Colonic mucosa (tissue), 4 donors: ENCODE measurements at regions not wholly inside any gene's neighbourhood (a gene's known extent, or its start where the extent isn't known, plus 50 kb on each side); places are given as distances from the start of the nearest gene placed in this dataset.

Experiments used
- DNase-seq: peaks from one replicate; pipeline ENCODE4 v3.0.0-alpha.2; 2020
- H3K27ac ChIP-seq: fragments of 200-600 bp; one replicate; pipeline ENCODE4 v1.8.0; 2021
- H3K27me3 ChIP-seq: fragments of 200-600 bp; one replicate; pipeline ENCODE4 v1.8.0; 2021
- H3K36me3 ChIP-seq: fragments of 200-600 bp; one replicate; pipeline ENCODE4 v1.8.0; 2021
- H3K4me1 ChIP-seq: fragments of 200-600 bp; one replicate; pipeline ENCODE4 v1.8.0; 2021; ENCODE audit warnings: mild to moderate bottlenecking
- H3K4me3 ChIP-seq: fragments of 200-600 bp; one replicate; pipeline ENCODE4 v1.8.0; 2021
- H3K9ac ChIP-seq, 2 donors: one replicate each; pipeline ENCODE4 v1.7.0; 2013; ENCODE audit warnings: control low read depth in 2 of 2, low read depth in 2 of 2, low read length in 2 of 2
- H3K9me3 ChIP-seq: fragments of 200-600 bp; one replicate; pipeline ENCODE4 v1.8.0; 2021
- CTCF ChIP-seq: fragments of 200-600 bp; IDR thresholded peaks from one replicate; pipeline ENCODE4 v1.8.0; 2022; ENCODE audit warnings: antibody characterized with exemption, mild to moderate bottlenecking
- intact Hi-C: fragments of 100-400 bp; cut with DNase I; formaldehyde crosslinking; loops from one replicate; pipeline ENCODE4 v1.14.1; 2022
- donor health status: healthy.
- donor health status: DM: no; HTN: no; CAD: no.
- donor health status: DM: no; HTN: no; CAD: no.

GRCh38 chr6:9417400-9417799 lies 982.1 kb upstream of the SLC35B3 start:
- Histone ChIP-seq H3K4me1 (no peaks in the 10 kb centered on the region), H3K27me3 (no peaks in the 10 kb centered on the region), H3K9me3 (no peaks in the 10 kb centered on the region), H3K9ac (no peak overlapping the region), H3K27ac (no peak overlapping the region), H3K4me3 (no peak overlapping the region), H3K36me3 (no peaks in the 10 kb centered on the region)
- intact Hi-C loops = no loop called here
- TF ChIP-seq CTCF = no peak
- DNase-seq = no peak

- TF ChIP-seq CTCF = peak; percentile 48
- intact Hi-C loops = loop anchor here (5.0 kb wide), 1 partner anchor 431 kb away; no protein-coding TSS in a partner anchor
- Histone ChIP-seq H3K27me3 (no peaks in the 10 kb centered on the region), H3K4me3 (no peak overlapping the region), H3K9ac (no peak overlapping the region), H3K9me3 (no peaks in the 10 kb centered on the region), H3K4me1 (no peaks in the 10 kb centered on the region), H3K27ac (no peak overlapping the region), H3K36me3 (no peaks in the 10 kb centered on the region)
- peak; percentile 24 for DNase-seq
Observed at GRCh38 chr6:9412951-9413559, 977.7 kb upstream of the SLC35B3 start.

GRCh38 chr6:9409126-9409525 lies 973.8 kb upstream of the SLC35B3 start:
- DNase-seq = no peak
- Histone ChIP-seq H3K9ac (no peak overlapping the region), H3K27me3 (no peaks in the 10 kb centered on the region), H3K4me1 (no peaks in the 10 kb centered on the region), H3K27ac (no peak overlapping the region), H3K4me3 (no peak overlapping the region), H3K36me3 (no peaks in the 10 kb centered on the region), H3K9me3 (no peaks in the 10 kb centered on the region)
- intact Hi-C loops = no loop called here
- TF ChIP-seq CTCF = no peak

GRCh38 chr6:9408402-9409117 lies 973.2 kb upstream of the SLC35B3 start:
- no peak for TF ChIP-seq CTCF

GRCh38 chr6:9405825-9406224 lies 970.5 kb upstream of the SLC35B3 start:
- Histone ChIP-seq H3K4me3 (no peak overlapping the region), H3K9ac (no peak overlapping the region), H3K4me1 (no peaks in the 10 kb centered on the region), H3K9me3 (no peaks in the 10 kb centered on the region), H3K27ac (no peak overlapping the region), H3K27me3 (no peaks in the 10 kb centered on the region), H3K36me3 (no peaks in the 10 kb centered on the region)
- intact Hi-C loops = no loop called here
- DNase-seq = no peak
- no peak for TF ChIP-seq CTCF

More at GRCh38 chr6:9408402-9409117, 973.2 kb upstream of the SLC35B3 start:
- H3K4me1 ChIP-seq = no peaks in the 10 kb centered on the region
- no peak overlapping the region for H3K4me3 ChIP-seq
- no peak overlapping the region for H3K9ac ChIP-seq
- intact Hi-C loops = no loop called here
- DNase-seq = no peak
- no peaks in the 10 kb centered on the region for H3K36me3 ChIP-seq
- H3K27ac ChIP-seq = no peak overlapping the region
- no peaks in the 10 kb centered on the region for H3K27me3 ChIP-seq
- no peaks in the 10 kb centered on the region for H3K9me3 ChIP-seq
